ENCODE measurements at regions not wholly inside any gene's neighbourhood (a gene's known extent, or its start where the extent isn't known, plus 50 kb on each side); places are given as distances from the start of the nearest gene placed in this dataset.
"Not testable (repeated sequence)": the region's sequence is repeated elsewhere in the genome, so short reads cannot be mapped to it uniquely, and the experiment has no call there.

DNA sequence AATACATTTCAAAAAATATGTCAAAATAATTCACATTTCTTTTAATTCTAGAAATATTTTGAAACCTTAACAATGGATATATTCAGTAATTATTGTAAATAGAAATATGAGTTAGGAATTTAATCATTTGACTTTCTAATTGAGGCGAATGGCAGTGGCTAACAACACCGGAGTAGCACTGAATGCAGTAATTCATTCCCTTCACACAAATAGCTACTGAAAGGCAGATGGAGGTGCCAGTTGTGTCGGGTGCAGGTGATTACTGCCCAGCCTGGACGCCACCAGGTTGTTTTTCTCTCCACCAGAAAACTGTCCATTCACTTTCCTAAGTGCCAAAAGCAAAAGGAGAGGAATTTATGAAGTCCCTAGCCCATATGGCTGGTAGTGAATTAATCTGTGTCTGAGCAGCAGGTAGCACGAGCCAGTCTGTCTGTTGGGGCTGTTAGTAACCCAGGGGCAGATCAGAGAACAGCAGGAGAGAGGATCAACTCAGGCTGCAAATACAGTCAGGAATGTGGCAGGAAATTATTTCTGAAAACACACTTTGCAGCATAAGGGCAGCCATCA, 79.3 kb upstream of the GMNC start:
- H3K4me3 ChIP-seq (ENCODE audit: low read depth, low read length), result no peak overlapping the region
- no peaks in the 10 kb centered on the region for H3K27me3 ChIP-seq (ENCODE audit: control insufficient read depth, insufficient read depth, low read length)
- CTCF ChIA-PET, result no interaction called here
- TF ChIP-seq, protein P1, sequence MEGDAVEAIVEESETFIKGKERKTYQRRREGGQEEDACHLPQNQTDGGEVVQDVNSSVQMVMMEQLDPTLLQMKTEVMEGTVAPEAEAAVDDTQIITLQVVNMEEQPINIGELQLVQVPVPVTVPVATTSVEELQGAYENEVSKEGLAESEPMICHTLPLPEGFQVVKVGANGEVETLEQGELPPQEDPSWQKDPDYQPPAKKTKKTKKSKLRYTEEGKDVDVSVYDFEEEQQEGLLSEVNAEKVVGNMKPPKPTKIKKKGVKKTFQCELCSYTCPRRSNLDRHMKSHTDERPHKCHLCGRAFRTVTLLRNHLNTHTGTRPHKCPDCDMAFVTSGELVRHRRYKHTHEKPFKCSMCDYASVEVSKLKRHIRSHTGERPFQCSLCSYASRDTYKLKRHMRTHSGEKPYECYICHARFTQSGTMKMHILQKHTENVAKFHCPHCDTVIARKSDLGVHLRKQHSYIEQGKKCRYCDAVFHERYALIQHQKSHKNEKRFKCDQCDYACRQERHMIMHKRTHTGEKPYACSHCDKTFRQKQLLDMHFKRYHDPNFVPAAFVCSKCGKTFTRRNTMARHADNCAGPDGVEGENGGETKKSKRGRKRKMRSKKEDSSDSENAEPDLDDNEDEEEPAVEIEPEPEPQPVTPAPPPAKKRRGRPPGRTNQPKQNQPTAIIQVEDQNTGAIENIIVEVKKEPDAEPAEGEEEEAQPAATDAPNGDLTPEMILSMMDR (IDR thresholded peaks at IDR 0.05; ENCODE audit: insufficient read depth, low read depth, low read length), result no peak
- DNase-seq (ENCODE audit: low read depth), result no peak
- POLR2A ChIA-PET, result no interaction called here
- H3K36me3 ChIP-seq (ENCODE audit: control insufficient read depth, insufficient read depth, low read length), result no peaks in the 10 kb centered on the region

GRCh38 chr3:190934616-190935015, 72.1 kb upstream of the GMNC start:
- CTCF ChIA-PET; DNase-seq (ENCODE audit: low read depth); H3K36me3 ChIP-seq (ENCODE audit: control insufficient read depth, insufficient read depth, low read length); H3K27me3 ChIP-seq (ENCODE audit: control insufficient read depth, insufficient read depth, low read length); POLR2A ChIA-PET; H3K4me3 ChIP-seq (ENCODE audit: low read depth, low read length): not testable (repeated sequence)

GRCh38 chr3:190926619-190927018, 64.1 kb upstream of the GMNC start:
- POLR2A ChIA-PET, result no interaction called here
- CTCF ChIA-PET, result no interaction called here
- Histone ChIP-seq H3K36me3 (ENCODE audit: control insufficient read depth, insufficient read depth, low read length) (no peaks in the 10 kb centered on the region), H3K4me3 (ENCODE audit: low read depth, low read length) (no peak overlapping the region), H3K27me3 (ENCODE audit: control insufficient read depth, insufficient read depth, low read length) (no peaks in the 10 kb centered on the region)
- no peak for DNase-seq (ENCODE audit: low read depth)
- TF ChIP-seq, protein P1 (IDR thresholded peaks at IDR 0.05; ENCODE audit: insufficient read depth, low read depth, low read length), result no peak

GRCh38 chr3:190912736-190913135, 50.2 kb upstream of the GMNC start:
- CTCF ChIA-PET, result no interaction called here
- DNase-seq (ENCODE audit: low read depth), result no peak

More at GRCh38 chr3:190912736-190913135, 50.2 kb upstream of the GMNC start:
- no peaks in the 10 kb centered on the region for H3K27me3 ChIP-seq (ENCODE audit: control insufficient read depth, insufficient read depth, low read length)
- H3K4me3 ChIP-seq (ENCODE audit: low read depth, low read length), result no peak overlapping the region
- TF ChIP-seq, protein P1 (IDR thresholded peaks at IDR 0.05; ENCODE audit: insufficient read depth, low read depth, low read length), result no peak
- POLR2A ChIA-PET, result no interaction called here
- H3K36me3 ChIP-seq (ENCODE audit: control insufficient read depth, insufficient read depth, low read length), result no peaks in the 10 kb centered on the region
